SK-N-SH (cell line): ENCODE measurements at regions not wholly inside any gene's neighbourhood (a gene's known extent, or its start where the extent isn't known, plus 50 kb on each side); places are given as distances from the start of the nearest gene placed in this dataset.

Experiments used
- CTCF ChIA-PET: fragments of 300-600, 350-600 bp; formaldehyde crosslinking; extraction: SDS; loops from one replicate; lab custom pipeline; 2021; lab: Yijun Ruan, JAX
- POLR2A ChIA-PET: fragments of 350-600 bp; sonication (Branson Sonifier 250); formaldehyde crosslinking; extraction: SDS; loops from one replicate; lab custom pipeline; 2020; ENCODE audit warnings: antibody characterized with exemption, inconsistent platforms; lab: Yijun Ruan, JAX
- DNase-seq: peaks from one replicate; pipeline ENCODE4 v3.0.0; 2012
- H2AFZ ChIP-seq: fragments of 200-600 bp; sonication (generic); 2 replicates; pipeline ENCODE4 v1.8.1; 2016; ENCODE audit warnings: antibody characterized with exemption, mild to moderate bottlenecking, low read depth
- H3F3A ChIP-seq: fragments of 200-600 bp; sonication (generic); replicated peaks from 2 replicates; pipeline ENCODE3; 2016; ENCODE audit warnings: antibody characterized with exemption, mild to moderate bottlenecking; ENCODE audit not compliant: insufficient read depth
- H3K27ac ChIP-seq, 2 experiments: fragments of 200-500 bp in 1 of 2; fragments of 200-600 bp in 1 of 2; sonication (Bioruptor generic) in 1 of 2; sonication (generic), shearing (Covaris generic) in 1 of 2; 2 replicates each; pipeline versions ENCODE4 v1.5.1 to v1.6.1; 2014 to 2016; ENCODE audit warnings: low read depth in 2 of 2, inconsistent platforms in 1 of 2, low read length in 1 of 2, mild to moderate bottlenecking in 1 of 2, mixed read lengths in 1 of 2
- H3K27me3 ChIP-seq: fragments of 200-600 bp; sonication (generic), shearing (Covaris generic); 2 replicates; pipeline ENCODE4 v1.6.1; 2016; ENCODE audit warnings: mixed run types; ENCODE audit not compliant: insufficient read depth
- H3K36me3 ChIP-seq, 2 experiments: fragments of 200-500 bp in 1 of 2; fragments of 200-600 bp in 1 of 2; sonication (Bioruptor generic) in 1 of 2; sonication (generic) in 1 of 2; replicated peaks in 1 of 2; 2 replicates each; pipeline versions ENCODE3 to v1.5.1; 2014 to 2016; ENCODE audit warnings: low read length in 1 of 2, mild to moderate bottlenecking in 1 of 2; ENCODE audit not compliant: insufficient read depth in 2 of 2, control insufficient read depth in 1 of 2
- H3K4me1 ChIP-seq, 2 experiments: fragments of 200-500 bp in 1 of 2; fragments of 200-600 bp in 1 of 2; sonication (Bioruptor generic) in 1 of 2; sonication (generic), shearing (Covaris generic) in 1 of 2; 2 replicates each; pipeline versions ENCODE4 v1.5.1 to v1.6.1; 2014 to 2016; ENCODE audit warnings: low read depth in 1 of 2, low read length in 1 of 2, mixed run types in 1 of 2; ENCODE audit not compliant: insufficient read depth in 2 of 2, control insufficient read depth in 1 of 2
- H3K4me2 ChIP-seq: fragments of 200-600 bp; sonication (generic), shearing (Covaris generic); 2 replicates; pipeline ENCODE4 v1.6.1; 2017; ENCODE audit warnings: mixed run types
- H3K4me3 ChIP-seq, 2 experiments: fragments of 200-500 bp in 1 of 2; fragments of 200-600 bp in 1 of 2; sonication (Bioruptor generic) in 1 of 2; sonication (generic), shearing (Covaris generic) in 1 of 2; 2 replicates each; pipeline versions ENCODE4 v1.5.1 to v1.8.1; 2014 to 2016; ENCODE audit warnings: low read depth in 2 of 2, inconsistent platforms in 1 of 2, low read length in 1 of 2, mild to moderate bottlenecking in 1 of 2, mixed read lengths in 1 of 2, moderate library complexity in 1 of 2
- H3K79me2 ChIP-seq: fragments of 200-600 bp; sonication (generic); 2 replicates; pipeline ENCODE4 v1.8.1; 2017; ENCODE audit warnings: mild to moderate bottlenecking; ENCODE audit not compliant: insufficient read depth
- H3K9ac ChIP-seq: fragments of 200-600 bp; sonication (generic); 2 replicates; pipeline ENCODE4 v1.6.1; 2017; ENCODE audit warnings: mixed run types
- H3K9me2 ChIP-seq: fragments of 200-600 bp; sonication (generic); 2 replicates; pipeline ENCODE4 v1.6.1; 2017; ENCODE audit warnings: mixed run types
- H3K9me3 ChIP-seq: fragments of 200-600 bp; sonication (generic); 2 replicates; pipeline ENCODE4 v1.6.1; 2017; ENCODE audit warnings: mixed run types, mild to moderate bottlenecking, moderate library complexity
- H4K20me1 ChIP-seq: fragments of 200-600 bp; sonication (generic); 2 replicates; pipeline ENCODE4 v1.6.1; 2017; ENCODE audit warnings: mild to moderate bottlenecking, mixed run types; ENCODE audit not compliant: insufficient read depth
- EZH2phosphoT487 ChIP-seq: fragments of 200-600 bp; sonication (generic); IDR thresholded peaks from 2 replicates; pipeline ENCODE4 v1.6.1; 2017; ENCODE audit warnings: low read depth, mixed run types, mild to moderate bottlenecking, antibody characterized with exemption, moderate library complexity, borderline replicate concordance
- FOSL2 ChIP-seq: IDR thresholded peaks from 2 replicates; pipeline ENCODE4 v1.4.0; 2012; ENCODE audit warnings: low read depth, mild to moderate bottlenecking, moderate library complexity, borderline replicate concordance
- FOXM1 ChIP-seq: IDR thresholded peaks from 2 replicates; pipeline ENCODE4 v1.4.0; 2012; ENCODE audit warnings: low read depth, mild to moderate bottlenecking
- GABPA ChIP-seq: IDR thresholded peaks from 2 replicates; pipeline ENCODE4 v1.4.0; 2012; ENCODE audit warnings: low read depth, mild to moderate bottlenecking
- GATA2 ChIP-seq: sonication (generic); formaldehyde crosslinking; IDR thresholded peaks from 2 replicates; pipeline ENCODE4 v1.5.0; 2020; ENCODE audit warnings: mild to moderate bottlenecking, missing genetic modification reagents
- JUND ChIP-seq: IDR thresholded peaks from 2 replicates; pipeline ENCODE4 v1.4.0; 2012
- NFIC ChIP-seq: IDR thresholded peaks from 2 replicates; pipeline ENCODE4 v1.4.0; 2012; ENCODE audit warnings: borderline replicate concordance
- NRF1 ChIP-seq: IDR thresholded peaks from 2 replicates; pipeline ENCODE4 v1.6.1; 2012; ENCODE audit warnings: low read depth, mild to moderate bottlenecking, low read length
- POLR2AphosphoS5 ChIP-seq: IDR thresholded peaks from 2 replicates; pipeline ENCODE4 v1.6.1; 2012; ENCODE audit warnings: low read depth, low read length
- RAD21 ChIP-seq: IDR thresholded peaks from 2 replicates; pipeline ENCODE4 v1.6.1; 2012; ENCODE audit warnings: mild to moderate bottlenecking, low read length
- RCOR1 ChIP-seq: fragments of 150-350 bp; IDR thresholded peaks from 2 replicates; pipeline ENCODE4 v1.6.1; 2017; ENCODE audit warnings: antibody characterized with exemption, low read length
- SIN3A ChIP-seq: IDR thresholded peaks from 2 replicates; pipeline ENCODE4 v1.6.1; 2012; ENCODE audit warnings: low read depth, mild to moderate bottlenecking, low read length, moderate library complexity, borderline replicate concordance
- TAF1 ChIP-seq: IDR thresholded peaks from 2 replicates; pipeline ENCODE4 v1.6.1; 2012; ENCODE audit warnings: low read depth, mild to moderate bottlenecking, low read length, moderate library complexity, borderline replicate concordance
- TEAD4 ChIP-seq: IDR thresholded peaks from 2 replicates; pipeline ENCODE4 v1.4.0; 2012; ENCODE audit warnings: mild to moderate bottlenecking, borderline replicate concordance; ENCODE audit not compliant: insufficient read depth
- WGBS: methylation state at CpG from one replicate; pipeline ENCODE4 v1.1.6; 2017; ENCODE audit warnings: low lambda C conversion rate; 5-methylcytosine and 5-hydroxymethylcytosine counted together
- TF ChIP-seq, protein P1 (sequence below): IDR thresholded peaks from 2 replicates; pipeline ENCODE4 v1.4.0; 2012; ENCODE audit warnings: low read depth, borderline replicate concordance
- TF ChIP-seq, protein P2 (sequence below): IDR thresholded peaks from 2 replicates; pipeline ENCODE4 v1.4.0; 2012; ENCODE audit warnings: low read depth
- TF ChIP-seq, protein P3 (sequence below): fragments of 200-600 bp; sonication (generic); IDR thresholded peaks from 2 replicates; pipeline ENCODE4 v1.6.1; 2017; ENCODE audit warnings: antibody characterized with exemption, mild to moderate bottlenecking, moderate library complexity

DNA sequence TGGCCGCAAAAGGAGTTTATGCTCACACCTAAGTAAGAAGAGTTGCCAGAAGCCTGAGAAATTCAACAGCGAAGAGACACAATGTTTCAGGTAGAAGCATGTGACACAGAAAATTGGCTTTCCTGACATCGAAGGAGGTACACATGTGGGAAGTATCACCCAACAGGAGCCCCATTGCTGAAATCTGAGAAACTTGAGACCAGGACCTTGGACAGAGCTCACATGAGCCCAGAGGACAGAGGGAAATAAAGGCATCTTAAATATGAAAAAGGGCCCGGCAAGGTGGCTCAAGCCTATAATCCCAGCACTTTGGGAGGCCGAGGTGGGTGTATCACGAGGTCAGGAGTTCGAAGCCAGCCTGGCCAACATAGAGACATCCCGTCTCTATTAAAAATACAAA lies 304.1 kb upstream of the C16orf82 start:
- Histone ChIP-seq H3K4me1 (no peaks in the 10 kb centered on the region), H3K4me2 (no peak overlapping the region), H3K4me3 (no peak overlapping the region), H2AFZ (no peak overlapping the region), H3K9me2 (no peaks in the 10 kb centered on the region), H3K27ac (no peak overlapping the region), H4K20me1 (no peaks in the 10 kb centered on the region), H3K36me3 (no peaks in the 10 kb centered on the region), H3F3A (no peaks in the 10 kb centered on the region), H3K9me3 (no peaks in the 10 kb centered on the region), H3K27me3 (no peaks in the 10 kb centered on the region), H3K79me2 (no peaks in the 10 kb centered on the region), H3K9ac (no peak overlapping the region)
- no peak for DNase-seq
- TF ChIP-seq RCOR1 (no peak), FOXM1 (no peak), EZH2phosphoT487 (no peak), POLR2AphosphoS5 (no peak), TAF1 (no peak), SIN3A (no peak), TEAD4 (no peak), NRF1 (no peak), NFIC (no peak), JUND (no peak), FOSL2 (no peak)
- TF ChIP-seq, protein P1, sequence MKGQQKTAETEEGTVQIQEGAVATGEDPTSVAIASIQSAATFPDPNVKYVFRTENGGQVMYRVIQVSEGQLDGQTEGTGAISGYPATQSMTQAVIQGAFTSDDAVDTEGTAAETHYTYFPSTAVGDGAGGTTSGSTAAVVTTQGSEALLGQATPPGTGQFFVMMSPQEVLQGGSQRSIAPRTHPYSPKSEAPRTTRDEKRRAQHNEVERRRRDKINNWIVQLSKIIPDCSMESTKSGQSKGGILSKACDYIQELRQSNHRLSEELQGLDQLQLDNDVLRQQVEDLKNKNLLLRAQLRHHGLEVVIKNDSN: no peak
- POLR2A ChIA-PET: no interaction called here
- CTCF ChIA-PET: no interaction called here
- 14% methylated on average over 8 of the region's 8 CpGs for WGBS

DNA sequence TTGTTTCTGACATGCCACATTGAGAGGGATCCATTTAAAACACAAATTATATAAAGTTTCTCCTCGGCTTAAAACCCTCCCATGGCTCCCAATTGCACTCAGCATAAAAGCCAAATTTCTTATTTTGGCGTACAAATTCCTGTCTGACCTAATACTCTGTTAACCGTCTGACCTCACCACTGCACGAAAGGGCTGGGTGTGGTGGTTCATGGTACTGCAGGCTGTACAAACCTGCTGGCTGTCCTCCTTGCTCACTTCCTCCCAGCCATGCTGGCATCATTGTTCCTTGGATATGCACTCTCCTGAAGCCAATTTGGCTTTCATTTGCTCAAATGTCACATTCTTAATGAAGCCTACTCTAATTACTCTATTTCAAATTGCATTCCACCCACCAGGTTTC lies 301.6 kb upstream of the C16orf82 start:
- 12% methylated on average over 4 of the region's 4 CpGs for WGBS
- no peaks in the 10 kb centered on the region for H3K27me3 ChIP-seq
- no peak overlapping the region for H3K27ac ChIP-seq
- H4K20me1 ChIP-seq: no peaks in the 10 kb centered on the region
- POLR2A ChIA-PET: no interaction called here
- no peak overlapping the region for H2AFZ ChIP-seq
- no peaks in the 10 kb centered on the region for H3F3A ChIP-seq
- no peaks in the 10 kb centered on the region for H3K9me3 ChIP-seq
- peak; percentile 14 for DNase-seq
- CTCF ChIA-PET: no interaction called here
- H3K4me2 ChIP-seq: no peak overlapping the region
- TF ChIP-seq, protein P2, sequence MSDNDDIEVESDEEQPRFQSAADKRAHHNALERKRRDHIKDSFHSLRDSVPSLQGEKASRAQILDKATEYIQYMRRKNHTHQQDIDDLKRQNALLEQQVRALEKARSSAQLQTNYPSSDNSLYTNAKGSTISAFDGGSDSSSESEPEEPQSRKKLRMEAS: no peak
- no peak for TF ChIP-seq RAD21
- no peak for TF ChIP-seq GABPA
- TF ChIP-seq FOXM1: no peak
- no peak for TF ChIP-seq GATA2 (CRISPR knock-in tag)
- TF ChIP-seq, protein P3, sequence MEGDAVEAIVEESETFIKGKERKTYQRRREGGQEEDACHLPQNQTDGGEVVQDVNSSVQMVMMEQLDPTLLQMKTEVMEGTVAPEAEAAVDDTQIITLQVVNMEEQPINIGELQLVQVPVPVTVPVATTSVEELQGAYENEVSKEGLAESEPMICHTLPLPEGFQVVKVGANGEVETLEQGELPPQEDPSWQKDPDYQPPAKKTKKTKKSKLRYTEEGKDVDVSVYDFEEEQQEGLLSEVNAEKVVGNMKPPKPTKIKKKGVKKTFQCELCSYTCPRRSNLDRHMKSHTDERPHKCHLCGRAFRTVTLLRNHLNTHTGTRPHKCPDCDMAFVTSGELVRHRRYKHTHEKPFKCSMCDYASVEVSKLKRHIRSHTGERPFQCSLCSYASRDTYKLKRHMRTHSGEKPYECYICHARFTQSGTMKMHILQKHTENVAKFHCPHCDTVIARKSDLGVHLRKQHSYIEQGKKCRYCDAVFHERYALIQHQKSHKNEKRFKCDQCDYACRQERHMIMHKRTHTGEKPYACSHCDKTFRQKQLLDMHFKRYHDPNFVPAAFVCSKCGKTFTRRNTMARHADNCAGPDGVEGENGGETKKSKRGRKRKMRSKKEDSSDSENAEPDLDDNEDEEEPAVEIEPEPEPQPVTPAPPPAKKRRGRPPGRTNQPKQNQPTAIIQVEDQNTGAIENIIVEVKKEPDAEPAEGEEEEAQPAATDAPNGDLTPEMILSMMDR: peak; percentile 27; the same call in 1 of the 2 replicates
- TF ChIP-seq, protein P1: no peak
- TF ChIP-seq JUND: no peak
- peak overlapping the region in 1 of 2 experiments; percentile 9; a peak in 1 of 4 replicates for H3K4me3 ChIP-seq
- no peaks in the 10 kb centered on the region for H3K79me2 ChIP-seq
- H3K4me1 ChIP-seq: no peaks in the 10 kb centered on the region
- no peak overlapping the region for H3K9ac ChIP-seq
- no peaks in the 10 kb centered on the region for H3K36me3 ChIP-seq
- no peaks in the 10 kb centered on the region for H3K9me2 ChIP-seq
